ENCODE measurements at regions not wholly inside any gene's neighbourhood (a gene's known extent, or its start where the extent isn't known, plus 50 kb on each side); places are given as distances from the start of the nearest gene placed in this dataset.

DNA sequence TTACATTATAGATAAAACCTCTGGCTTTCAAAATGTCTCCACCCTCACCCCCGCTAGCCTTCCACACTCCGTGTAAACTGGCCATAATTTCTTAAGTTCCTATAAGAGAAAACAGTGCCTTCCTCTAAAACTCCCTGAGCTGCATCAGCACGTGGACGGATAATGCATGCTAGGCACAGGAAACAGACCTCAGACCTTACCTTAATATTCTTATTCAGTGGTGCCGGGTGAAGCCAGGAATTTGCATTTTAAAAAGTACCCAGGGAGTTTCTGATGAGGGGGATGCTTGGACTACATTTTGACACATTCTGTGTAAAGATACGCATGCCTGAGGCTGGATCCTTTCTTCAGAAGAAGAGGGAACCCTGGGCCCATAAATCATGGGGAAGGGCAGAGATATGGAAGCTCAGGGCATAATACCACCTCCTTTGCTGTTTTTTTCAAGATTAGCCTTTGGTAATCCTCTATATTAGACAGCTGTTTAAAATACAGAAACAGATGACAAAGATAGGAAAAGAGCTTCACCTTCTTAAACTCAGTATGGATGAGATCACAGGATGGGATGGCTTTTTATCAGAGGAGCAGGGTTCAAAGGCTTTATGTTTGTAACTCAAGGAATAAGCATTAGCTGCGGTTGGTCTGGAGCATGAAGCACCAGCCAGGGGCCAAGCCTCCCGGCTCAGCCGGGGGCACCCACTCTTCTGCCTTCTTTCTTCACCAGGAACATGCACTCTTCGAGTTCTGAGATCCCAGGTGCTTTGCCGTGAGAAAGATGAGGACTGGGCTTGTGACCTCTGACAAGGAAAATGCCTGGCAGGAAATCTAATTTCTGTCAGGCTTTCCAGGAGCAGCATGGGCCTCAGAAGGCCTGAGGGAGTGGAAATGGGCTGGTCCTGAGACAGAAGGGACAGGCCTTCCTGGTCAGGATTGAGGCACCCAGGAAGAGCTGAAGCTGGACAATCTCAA lies 218.1 kb upstream of the SOX4 start:
- TF ChIP-seq REST (IDR thresholded peaks at IDR 0.05; ENCODE audit: insufficient replicate concordance, low read depth) = no peak
- TF ChIP-seq GABPA (IDR thresholded peaks at IDR 0.05; ENCODE audit: low read depth) = no peak
- TF ChIP-seq, protein P1, sequence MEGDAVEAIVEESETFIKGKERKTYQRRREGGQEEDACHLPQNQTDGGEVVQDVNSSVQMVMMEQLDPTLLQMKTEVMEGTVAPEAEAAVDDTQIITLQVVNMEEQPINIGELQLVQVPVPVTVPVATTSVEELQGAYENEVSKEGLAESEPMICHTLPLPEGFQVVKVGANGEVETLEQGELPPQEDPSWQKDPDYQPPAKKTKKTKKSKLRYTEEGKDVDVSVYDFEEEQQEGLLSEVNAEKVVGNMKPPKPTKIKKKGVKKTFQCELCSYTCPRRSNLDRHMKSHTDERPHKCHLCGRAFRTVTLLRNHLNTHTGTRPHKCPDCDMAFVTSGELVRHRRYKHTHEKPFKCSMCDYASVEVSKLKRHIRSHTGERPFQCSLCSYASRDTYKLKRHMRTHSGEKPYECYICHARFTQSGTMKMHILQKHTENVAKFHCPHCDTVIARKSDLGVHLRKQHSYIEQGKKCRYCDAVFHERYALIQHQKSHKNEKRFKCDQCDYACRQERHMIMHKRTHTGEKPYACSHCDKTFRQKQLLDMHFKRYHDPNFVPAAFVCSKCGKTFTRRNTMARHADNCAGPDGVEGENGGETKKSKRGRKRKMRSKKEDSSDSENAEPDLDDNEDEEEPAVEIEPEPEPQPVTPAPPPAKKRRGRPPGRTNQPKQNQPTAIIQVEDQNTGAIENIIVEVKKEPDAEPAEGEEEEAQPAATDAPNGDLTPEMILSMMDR (IDR thresholded peaks at IDR 0.05; ENCODE audit: insufficient read depth, low read length) = no peak
- no peak for TF ChIP-seq POLR2AphosphoS5 (IDR thresholded peaks at IDR 0.05; ENCODE audit: low read depth)
- TF ChIP-seq SPI1 (IDR thresholded peaks at IDR 0.05; ENCODE audit: borderline replicate concordance, low read depth) = no peak
- Histone ChIP-seq H3K27me3 (ENCODE audit: insufficient read depth, poor library complexity, severe bottlenecking) (no peaks in the 10 kb centered on the region), H3K4me3 (replicated peaks; ENCODE audit: insufficient read depth, low read length) (no peak overlapping the region), H3K27ac (replicated peaks) (no peak overlapping the region)
- no peak for DNase-seq (ENCODE audit: low read depth in 1 of 2, low spot score in 1 of 2)

DNA sequence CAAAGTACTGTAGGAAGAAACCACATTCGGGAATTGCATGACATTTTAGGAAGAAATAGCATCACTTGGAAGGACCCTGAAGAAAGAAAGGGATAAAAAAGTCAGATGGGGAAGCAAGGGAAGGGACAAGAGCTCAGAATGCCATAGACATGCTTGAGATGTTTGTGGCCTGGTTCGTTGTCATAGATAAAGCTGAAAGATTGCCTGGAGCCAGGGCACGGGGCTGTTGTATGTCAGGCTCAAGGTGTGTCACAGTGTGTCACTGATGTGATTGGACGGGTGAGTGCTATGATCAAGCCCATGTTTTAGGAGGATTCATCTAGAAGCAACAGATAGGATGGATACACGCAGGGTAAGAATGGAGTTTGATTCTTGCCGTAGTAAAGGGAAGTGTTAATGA lies 216.2 kb upstream of the SOX4 start:
- no peak overlapping the region for H3K4me3 ChIP-seq (replicated peaks; ENCODE audit: insufficient read depth, low read length)
- H3K27ac ChIP-seq (replicated peaks) = no peak overlapping the region
- DNase-seq (ENCODE audit: low read depth in 1 of 2, low spot score in 1 of 2) = no peak
- no peaks in the 10 kb centered on the region for H3K27me3 ChIP-seq (ENCODE audit: insufficient read depth, poor library complexity, severe bottlenecking)
- no peak for TF ChIP-seq REST (IDR thresholded peaks at IDR 0.05; ENCODE audit: insufficient replicate concordance, low read depth)
- TF ChIP-seq, protein P1 (IDR thresholded peaks at IDR 0.05; ENCODE audit: insufficient read depth, low read length) = no peak
- TF ChIP-seq GABPA (IDR thresholded peaks at IDR 0.05; ENCODE audit: low read depth) = no peak
- no peak for TF ChIP-seq SPI1 (IDR thresholded peaks at IDR 0.05; ENCODE audit: borderline replicate concordance, low read depth)
- no peak for TF ChIP-seq POLR2AphosphoS5 (IDR thresholded peaks at IDR 0.05; ENCODE audit: low read depth)

GRCh38 chr6:21381331-21381963 lies 212.1 kb upstream of the SOX4 start:
- Histone ChIP-seq H3K4me3 (replicated peaks; ENCODE audit: insufficient read depth, low read length) (no peak overlapping the region), H3K27me3 (ENCODE audit: insufficient read depth, poor library complexity, severe bottlenecking) (no peaks in the 10 kb centered on the region), H3K27ac (replicated peaks) (0 out of 2 replicates have a peak overlapping the region, but pooled peaks have one; percentile 21)
- peak in 1 of 2 experiments; percentile 57 for DNase-seq (ENCODE audit: low read depth in 1 of 2, low spot score in 1 of 2)
- TF ChIP-seq SPI1 (IDR thresholded peaks at IDR 0.05; ENCODE audit: borderline replicate concordance, low read depth) = peak; percentile 73; the same call in 1 of the 2 replicates
- TF ChIP-seq, protein P1 (IDR thresholded peaks at IDR 0.05; ENCODE audit: insufficient read depth, low read length) = no peak

Measured in HL-60 (cell line).